Liver (tissue), 3 donors: ENCODE measurements at regions not wholly inside any gene's neighbourhood (a gene's known extent, or its start where the extent isn't known, plus 50 kb on each side); places are given as distances from the start of the nearest gene placed in this dataset.

Source experiments
- ATF3 ChIP-seq: IDR thresholded peaks from 2 replicates; pipeline ENCODE4 v1.6.1; 2016; ENCODE audit warnings: antibody characterized with exemption
- CTCF ChIP-seq: fragments of 150-350 bp; IDR thresholded peaks from 2 replicates; pipeline ENCODE4 v1.5.1; 2017; ENCODE audit warnings: improper control_type of control experiment, low read depth, low read length; ENCODE audit not compliant: missing input control
- donor health status: healthy.
- donor health status: healthy.

GRCh38 chr12:98013560-98013959 is 501.8 kb upstream of the TMPO start:
- TF ChIP-seq CTCF (no peak), ATF3 (no peak)
